IMR-90 (cell line): ENCODE measurements at regions not wholly inside any gene's neighbourhood (a gene's known extent, or its start where the extent isn't known, plus 50 kb on each side); places are given as distances from the start of the nearest gene placed in this dataset.

Experiments used
- ATAC-seq: fragments of 200-7000 bp; cut with Tn5 transposase; 2 replicates; pipeline ENCODE4 v1.9.1; 2020; ENCODE audit warnings: low read depth, mild to moderate bottlenecking, moderate library complexity
- BruUV-seq: library from RNA; stranded (reverse); fragments of 400-500 nt; replicated peaks from 2 replicates; lab custom pipeline; 2021; lab: Mats Ljungman, UMichigan
- CTCF ChIA-PET: fragments of 300-600 bp; formaldehyde crosslinking; extraction: SDS; loops from one replicate; lab custom pipeline; 2021; ENCODE audit warnings: antibody characterized with exemption; lab: Yijun Ruan, JAX
- POLR2A ChIA-PET: fragments of 300-600 bp; sonication (Branson Sonifier 250); formaldehyde crosslinking; loops from one replicate; lab custom pipeline; 2022; ENCODE audit warnings: antibody characterized with exemption; ENCODE audit not compliant: unreplicated experiment; lab: Charles Lee
- DNase-seq: peaks from one replicate; pipeline ENCODE4 v3.0.0; 2013
- H2AFZ ChIP-seq: replicated peaks from 2 replicates; pipeline ENCODE3; 2013; ENCODE audit warnings: low read length, mild to moderate bottlenecking; ENCODE audit not compliant: poor library complexity
- H2AK5ac ChIP-seq: 2 replicates; pipeline ENCODE4 v1.6.1; 2013; ENCODE audit warnings: low read depth, low read length, inconsistent platforms
- H2AK9ac ChIP-seq: replicated peaks from 2 replicates; pipeline ENCODE3; 2013; ENCODE audit warnings: mild to moderate bottlenecking, low read depth, low read length, moderate library complexity; ENCODE audit not compliant: poor library complexity
- H2BK120ac ChIP-seq: 2 replicates; pipeline ENCODE4 v1.6.1; 2013; ENCODE audit warnings: low read depth, low read length, inconsistent platforms
- H2BK15ac ChIP-seq: 3 replicates; pipeline ENCODE4 v1.6.1; 2013; ENCODE audit warnings: low read depth, low read length, inconsistent platforms
- H2BK20ac ChIP-seq: 2 replicates; pipeline ENCODE4 v1.6.1; 2013; ENCODE audit warnings: low read depth, mild to moderate bottlenecking, inconsistent platforms, low read length, moderate library complexity
- H2BK5ac ChIP-seq: 2 replicates; pipeline ENCODE4 v1.6.1; 2013; ENCODE audit warnings: mild to moderate bottlenecking, low read depth, low read length, inconsistent platforms; ENCODE audit not compliant: poor library complexity, severe bottlenecking
- H3K14ac ChIP-seq: replicated peaks from 2 replicates; pipeline ENCODE4 v1.6.1; 2013; ENCODE audit warnings: low read depth, low read length, inconsistent platforms
- H3K18ac ChIP-seq: 2 replicates; pipeline ENCODE4 v1.6.1; 2013; ENCODE audit warnings: low read depth, low read length, control low read depth
- H3K23ac ChIP-seq: 2 replicates; pipeline ENCODE4 v1.6.1; 2013; ENCODE audit warnings: low read depth, low read length, inconsistent platforms
- H3K27ac ChIP-seq: 2 replicates; pipeline ENCODE4 v1.5.1; 2013; ENCODE audit warnings: mild to moderate bottlenecking, control low read depth, low read length; ENCODE audit not compliant: insufficient read depth
- H3K27me3 ChIP-seq: 2 replicates; pipeline ENCODE4 v1.6.1; 2013; ENCODE audit warnings: low read length; ENCODE audit not compliant: control insufficient read depth, insufficient read depth
- H3K36me3 ChIP-seq: 2 replicates; pipeline ENCODE4 v1.6.1; 2013; ENCODE audit warnings: low read length, mixed read lengths; ENCODE audit not compliant: control insufficient read depth, insufficient read depth
- H3K4ac ChIP-seq: 2 replicates; pipeline ENCODE4 v1.6.1; 2013; ENCODE audit warnings: low read depth, low read length, inconsistent platforms
- H3K4me1 ChIP-seq: 2 replicates; pipeline ENCODE4 v1.6.1; 2013; ENCODE audit warnings: low read length, mixed read lengths; ENCODE audit not compliant: control insufficient read depth, insufficient read depth
- H3K4me2 ChIP-seq: 2 replicates; pipeline ENCODE4 v1.6.1; 2013; ENCODE audit warnings: low read depth, mild to moderate bottlenecking, control low read depth, low read length, moderate library complexity
- H3K4me3 ChIP-seq: 2 replicates; pipeline ENCODE4 v1.5.1; 2013; ENCODE audit warnings: low read depth, mild to moderate bottlenecking, control low read depth, low read length, moderate library complexity; ENCODE audit not compliant: insufficient read depth
- H3K56ac ChIP-seq: 2 replicates; pipeline ENCODE4 v1.6.1; 2013; ENCODE audit warnings: low read length, inconsistent platforms; ENCODE audit not compliant: insufficient read depth; ENCODE audit errors: extremely low read depth
- H3K79me1 ChIP-seq, 2 experiments: 2 replicates each; pipeline ENCODE4 v1.6.1; 2013; ENCODE audit warnings: low read length in 2 of 2, inconsistent platforms in 1 of 2, low read depth in 1 of 2
- H3K9ac ChIP-seq: 2 replicates; pipeline ENCODE4 v1.6.1; 2013; ENCODE audit warnings: low read depth, low read length, control low read depth
- H3K9me1 ChIP-seq: 2 replicates; pipeline ENCODE4 v1.6.1; 2013; ENCODE audit warnings: low read length, inconsistent platforms; ENCODE audit not compliant: insufficient read depth
- H3K9me3 ChIP-seq: 2 replicates; pipeline ENCODE4 v1.6.1; 2013; ENCODE audit warnings: low read length; ENCODE audit not compliant: control insufficient read depth, insufficient read depth
- H4K20me1 ChIP-seq: 2 replicates; pipeline ENCODE4 v1.6.1; 2013; ENCODE audit warnings: low read length, inconsistent platforms; ENCODE audit not compliant: insufficient read depth
- H4K5ac ChIP-seq: 2 replicates; pipeline ENCODE4 v1.6.1; 2013; ENCODE audit warnings: mild to moderate bottlenecking, low read depth, low read length, control low read depth
- H4K8ac ChIP-seq, 2 experiments: 2 replicates each; pipeline ENCODE4 v1.6.1; 2013; ENCODE audit warnings: low read depth in 2 of 2, low read length in 2 of 2, control low read depth in 1 of 2, inconsistent platforms in 1 of 2
- H4K91ac ChIP-seq: 2 replicates; pipeline ENCODE4 v1.6.1; 2013; ENCODE audit warnings: low read depth, low read length, inconsistent platforms; ENCODE audit not compliant: insufficient read depth
- BHLHE40 ChIP-seq: fragments of 150-350 bp; IDR thresholded peaks from 2 replicates; pipeline ENCODE4 v1.6.1; 2016; ENCODE audit warnings: mild to moderate bottlenecking, low read depth, low read length
- CEBPB ChIP-seq: IDR thresholded peaks from 2 replicates; pipeline ENCODE4 v1.6.1; 2012; ENCODE audit warnings: low read depth, low read length, improper control_type of control experiment
- MAFK ChIP-seq: IDR thresholded peaks from 2 replicates; pipeline ENCODE4 v1.6.1; 2012; ENCODE audit warnings: low read depth, low read length, improper control_type of control experiment
- POLR2A ChIP-seq: IDR thresholded peaks from 2 replicates; pipeline ENCODE4 v1.6.1; 2012; ENCODE audit warnings: mild to moderate bottlenecking, low read depth, low read length
- WGBS, 2 experiments: methylation state at CpG; one replicate each; pipeline versions ENCODE4 v1.1.5 to v1.1.7; 2013; ENCODE audit warnings: missing lambda C conversion rate in 2 of 2; ENCODE audit not compliant: insufficient read length in 1 of 2; ENCODE audit errors: extremely low coverage in 2 of 2; 5-methylcytosine and 5-hydroxymethylcytosine counted together
- dilution Hi-C: fragments of 300-500 bp; cut with HindIII; formaldehyde crosslinking; loops from one replicate; pipeline ENCODE4 v1.14.3; 2018; ENCODE audit warnings: low sequenced_read_pairs; ENCODE audit not compliant: unreplicated experiment
- in situ Hi-C: fragments of 300-500 bp; cut with MboI; formaldehyde crosslinking; loops from 3 replicates; pipeline ENCODE4 v1.14.3; 2019; ENCODE audit warnings: low sequenced_read_pairs, inconsistent platforms, mixed read lengths
- intact Hi-C: fragments of 100-400 bp; cut with micrococcal nuclease; formaldehyde crosslinking; loops from 2 replicates; pipeline ENCODE4 v1.10.0; 2022
- TF ChIP-seq, protein P1 (sequence below): fragments of 150-350 bp; IDR thresholded peaks from 2 replicates; pipeline ENCODE4 v1.6.1; 2016; ENCODE audit warnings: low read depth, mild to moderate bottlenecking, low read length, moderate library complexity, borderline replicate concordance

- no peak overlapping the region for H2AK9ac ChIP-seq
- H3K56ac ChIP-seq, result no peak overlapping the region
- in situ Hi-C loops, result no loop called here
- H3K79me1 ChIP-seq, result no peaks in the 10 kb centered on the region
- no peaks in the 10 kb centered on the region for H3K27me3 ChIP-seq
- no peak overlapping the region for H3K27ac ChIP-seq
- H2AFZ ChIP-seq, result no peak overlapping the region
- no peak overlapping the region for H3K4me3 ChIP-seq
- H3K4ac ChIP-seq, result no peak overlapping the region
- no peak overlapping the region for H2BK5ac ChIP-seq
- no peak overlapping the region for H2AK5ac ChIP-seq
- ChIA-PET CTCF (no interaction called here), POLR2A (no interaction called here)
- no peak overlapping the region for H3K9ac ChIP-seq
- no CpG with 5 or more reads among the region's 3 CpGs for WGBS, 2 experiments
- H3K4me2 ChIP-seq, result no peak overlapping the region
- intact Hi-C loops, result no loop called here
- H3K36me3 ChIP-seq, result no peaks in the 10 kb centered on the region
- H2BK120ac ChIP-seq, result no peak overlapping the region
- BruUV-seq, result no TSS peak
- no peak for DNase-seq
- H4K20me1 ChIP-seq, result no peaks in the 10 kb centered on the region
- H3K9me1 ChIP-seq, result no peaks in the 10 kb centered on the region
- H2BK20ac ChIP-seq, result no peak overlapping the region
- no peak for ATAC-seq
- peaks cover 7% of the 10 kb centered on the region for H3K9me3 ChIP-seq
- dilution Hi-C loops, result no loop called here
- no peak overlapping the region for H3K18ac ChIP-seq
- no peaks in the 10 kb centered on the region for H3K4me1 ChIP-seq
- no peak overlapping the region for H4K91ac ChIP-seq
- H4K8ac ChIP-seq, result no peak overlapping the region
- no peak overlapping the region for H3K14ac ChIP-seq
- TF ChIP-seq, protein P1, sequence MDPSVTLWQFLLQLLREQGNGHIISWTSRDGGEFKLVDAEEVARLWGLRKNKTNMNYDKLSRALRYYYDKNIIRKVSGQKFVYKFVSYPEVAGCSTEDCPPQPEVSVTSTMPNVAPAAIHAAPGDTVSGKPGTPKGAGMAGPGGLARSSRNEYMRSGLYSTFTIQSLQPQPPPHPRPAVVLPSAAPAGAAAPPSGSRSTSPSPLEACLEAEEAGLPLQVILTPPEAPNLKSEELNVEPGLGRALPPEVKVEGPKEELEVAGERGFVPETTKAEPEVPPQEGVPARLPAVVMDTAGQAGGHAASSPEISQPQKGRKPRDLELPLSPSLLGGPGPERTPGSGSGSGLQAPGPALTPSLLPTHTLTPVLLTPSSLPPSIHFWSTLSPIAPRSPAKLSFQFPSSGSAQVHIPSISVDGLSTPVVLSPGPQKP, result no peak
- no peak for TF ChIP-seq CEBPB
- no peak for TF ChIP-seq BHLHE40
- TF ChIP-seq MAFK, result no peak
- TF ChIP-seq POLR2A, result no peak
- H4K5ac ChIP-seq, result no peak overlapping the region
- no peak overlapping the region for H2BK15ac ChIP-seq
- H3K23ac ChIP-seq, result no peak overlapping the region
These were observed 64.0 kb upstream of the KCNK1 start for GRCh38 chr1:233549917-233550316.
